ENCODE measurements at regions not wholly inside any gene's neighbourhood (a gene's known extent, or its start where the extent isn't known, plus 50 kb on each side); places are given as distances from the start of the nearest gene placed in this dataset.

- Mint-ChIP-seq H3K4me3 (no peak overlapping the region), H3K4me1 (ENCODE audit: low read depth) (peaks cover 10% of the 10 kb centered on the region), H3K27me3 (ENCODE audit: low read depth) (peaks cover 7% of the 10 kb centered on the region), H3K27ac (no peak overlapping the region), H3K36me3 (ENCODE audit: low read depth) (no peaks in the 10 kb centered on the region), H3K9me3 (no peaks in the 10 kb centered on the region)
Observed at GRCh38 chr2:225112362-225113126, 70.3 kb upstream of the DOCK10 start.

DNA sequence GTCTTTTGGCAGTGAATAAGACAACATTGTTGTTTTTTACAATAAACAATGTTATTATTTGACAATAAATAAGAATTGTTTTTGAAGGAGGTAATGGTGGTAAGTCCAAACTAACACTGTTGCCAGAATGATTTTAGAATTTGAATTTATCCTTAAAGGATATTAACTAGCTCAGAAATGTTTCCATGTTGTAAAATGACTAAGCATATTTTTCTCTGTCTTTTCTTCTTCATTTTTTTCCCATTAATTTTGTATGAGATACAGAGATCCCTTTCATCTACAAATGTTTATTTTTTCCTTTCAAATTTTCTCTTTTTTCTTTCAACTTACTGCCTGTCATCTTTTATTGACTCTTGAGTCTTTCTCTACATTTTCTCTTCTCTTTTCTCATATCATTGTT is 66.5 kb upstream of the DOCK10 start:
- Mint-ChIP-seq H3K27ac (no peak overlapping the region), H3K4me1 (ENCODE audit: low read depth) (no peaks in the 10 kb centered on the region), H3K4me3 (no peak overlapping the region), H3K36me3 (ENCODE audit: low read depth) (no peaks in the 10 kb centered on the region), H3K9me3 (no peaks in the 10 kb centered on the region), H3K27me3 (ENCODE audit: low read depth) (peaks cover 7% of the 10 kb centered on the region)

DNA sequence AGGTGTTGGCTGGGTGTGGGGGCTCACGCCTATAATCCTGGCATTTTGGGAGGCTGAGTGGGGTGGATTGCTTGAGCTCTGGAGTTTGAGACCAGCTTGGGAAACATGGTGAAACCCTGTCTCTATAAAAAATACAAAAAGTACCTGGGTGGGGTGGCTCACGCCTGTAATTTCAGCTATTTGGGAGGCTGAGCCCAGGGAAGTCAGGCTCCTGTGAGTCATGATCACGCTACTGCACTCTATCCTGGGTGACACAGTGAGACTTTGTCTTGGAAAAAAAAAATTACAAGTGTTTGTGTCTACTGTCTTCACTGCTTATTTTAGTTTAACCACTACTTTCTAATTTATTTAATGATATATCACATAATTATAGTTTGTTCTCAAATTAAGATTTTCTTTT is 62.7 kb upstream of the DOCK10 start:
- peaks cover 4% of the 10 kb centered on the region for H3K27me3 Mint-ChIP-seq (ENCODE audit: low read depth)
- no peaks in the 10 kb centered on the region for H3K36me3 Mint-ChIP-seq (ENCODE audit: low read depth)
- H3K9me3 Mint-ChIP-seq, result no peaks in the 10 kb centered on the region
- H3K4me3 Mint-ChIP-seq, result no peak overlapping the region
- no peak overlapping the region for H3K27ac Mint-ChIP-seq
- no peaks in the 10 kb centered on the region for H3K4me1 Mint-ChIP-seq (ENCODE audit: low read depth)

- Mint-ChIP-seq H3K4me3 (no peak overlapping the region), H3K27ac (no peak overlapping the region), H3K9me3 (no peaks in the 10 kb centered on the region), H3K4me1 (ENCODE audit: low read depth) (no peaks in the 10 kb centered on the region), H3K36me3 (ENCODE audit: low read depth) (no peaks in the 10 kb centered on the region), H3K27me3 (ENCODE audit: low read depth) (peaks cover 4% of the 10 kb centered on the region)
Observed at GRCh38 chr2:225104321-225104720, 62.1 kb upstream of the DOCK10 start.

DNA sequence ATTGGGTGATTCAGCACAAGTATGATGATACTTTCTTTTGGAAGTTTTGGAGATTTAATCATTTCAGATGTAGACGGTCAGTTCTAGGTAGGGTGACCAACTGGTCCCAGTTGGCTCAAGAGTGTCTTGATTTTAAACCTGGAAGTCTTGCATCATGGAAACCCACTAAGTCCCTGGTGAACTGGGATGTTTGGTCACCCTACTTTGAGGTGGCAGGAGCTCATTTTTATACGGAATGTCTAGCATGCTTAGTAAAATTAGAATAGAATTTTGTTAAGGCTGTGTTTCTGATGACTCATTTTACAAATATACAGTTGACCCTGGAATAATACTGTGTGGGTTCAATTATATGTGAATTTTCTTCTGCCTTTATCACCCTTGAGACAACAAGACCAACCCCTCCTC is 61.5 kb upstream of the DOCK10 start:
- Mint-ChIP-seq H3K27me3 (ENCODE audit: low read depth) (no peaks in the 10 kb centered on the region), H3K36me3 (ENCODE audit: low read depth) (no peaks in the 10 kb centered on the region), H3K9me3 (no peaks in the 10 kb centered on the region), H3K27ac (no peak overlapping the region), H3K4me1 (ENCODE audit: low read depth) (no peaks in the 10 kb centered on the region), H3K4me3 (no peak overlapping the region)

GRCh38 chr2:225100856-225101294 is 58.6 kb upstream of the DOCK10 start:
- Mint-ChIP-seq H3K27ac (no peak overlapping the region), H3K4me3 (no peak overlapping the region), H3K36me3 (ENCODE audit: low read depth) (no peaks in the 10 kb centered on the region), H3K9me3 (no peaks in the 10 kb centered on the region), H3K4me1 (ENCODE audit: low read depth) (no peaks in the 10 kb centered on the region), H3K27me3 (ENCODE audit: low read depth) (peaks cover 4% of the 10 kb centered on the region)

GRCh38 chr2:225100269-225100668 is 58.0 kb upstream of the DOCK10 start:
- Mint-ChIP-seq H3K4me1 (ENCODE audit: low read depth) (no peaks in the 10 kb centered on the region), H3K4me3 (no peak overlapping the region), H3K36me3 (ENCODE audit: low read depth) (no peaks in the 10 kb centered on the region), H3K27ac (no peak overlapping the region), H3K9me3 (no peaks in the 10 kb centered on the region), H3K27me3 (ENCODE audit: low read depth) (peaks cover 7% of the 10 kb centered on the region)

- H3K27me3 Mint-ChIP-seq (ENCODE audit: low read depth), result peaks cover 20% of the 10 kb centered on the region
- H3K27ac Mint-ChIP-seq, result no peak overlapping the region
- no peaks in the 10 kb centered on the region for H3K4me1 Mint-ChIP-seq (ENCODE audit: low read depth)
- no peaks in the 10 kb centered on the region for H3K9me3 Mint-ChIP-seq
- H3K36me3 Mint-ChIP-seq (ENCODE audit: low read depth), result no peaks in the 10 kb centered on the region
- no peak overlapping the region for H3K4me3 Mint-ChIP-seq
Observed at GRCh38 chr2:225097035-225097434, 54.8 kb upstream of the DOCK10 start.

All from T-helper 1 cell treated with Interleukin-12 subunit alpha and Interleukin-12 subunit beta and Interleukin-4 antibody, amounts not matched to agents 30 μg/mL and 1 μg/mL, for 36 hours (primary cell).